D341Med (cell line): ENCODE measurements at regions not wholly inside any gene's neighbourhood (a gene's known extent, or its start where the extent isn't known, plus 50 kb on each side); places are given as distances from the start of the nearest gene placed in this dataset.

Experiments used
- DNase-seq: peaks from one replicate; pipeline ENCODE4 v3.0.0; 2012; ENCODE audit warnings: low spot score

GRCh38 chr5:121199216-121199999 lies 652.3 kb upstream of the FTMT start:
- peak; percentile 13 for DNase-seq

GRCh38 chr5:121218086-121218485 lies 633.6 kb upstream of the FTMT start:
- peak; percentile 68 for DNase-seq

- no peak for DNase-seq
Observed at GRCh38 chr5:121221483-121221882, 630.2 kb upstream of the FTMT start.

- no peak for DNase-seq
Observed at GRCh38 chr5:121226765-121227164, 624.9 kb upstream of the FTMT start.

GRCh38 chr5:121239951-121240350 lies 611.7 kb upstream of the FTMT start:
- DNase-seq, result no peak

- DNase-seq, result no peak
Observed at GRCh38 chr5:121246971-121247370, 604.7 kb upstream of the FTMT start.

GRCh38 chr5:121251954-121252353 lies 599.7 kb upstream of the FTMT start:
- no peak for DNase-seq

- no peak for DNase-seq
Observed at GRCh38 chr5:121257621-121258020, 594.1 kb upstream of the FTMT start.

GRCh38 chr5:121263456-121263855 lies 588.2 kb upstream of the FTMT start:
- no peak for DNase-seq

GRCh38 chr5:121264605-121265004 lies 587.1 kb upstream of the FTMT start:
- DNase-seq, result no peak

GRCh38 chr5:121271546-121271945 lies 580.1 kb upstream of the FTMT start:
- no peak for DNase-seq

GRCh38 chr5:121273833-121274433 lies 577.7 kb upstream of the FTMT start:
- DNase-seq, result no peak

- DNase-seq, result no peak
Observed at GRCh38 chr5:121279801-121280200, 571.9 kb upstream of the FTMT start.

GRCh38 chr5:121285801-121286521 lies 565.7 kb upstream of the FTMT start:
- DNase-seq, result no peak

- DNase-seq, result no peak
Observed at GRCh38 chr5:121288781-121289180, 562.9 kb upstream of the FTMT start.

GRCh38 chr5:121292664-121293063 lies 559.0 kb upstream of the FTMT start:
- no peak for DNase-seq

- no peak for DNase-seq
Observed at GRCh38 chr5:121296356-121296755, 555.3 kb upstream of the FTMT start.

GRCh38 chr5:121299153-121299552 lies 552.5 kb upstream of the FTMT start:
- DNase-seq, result no peak

- DNase-seq, result no peak
Observed at GRCh38 chr5:121304838-121305237, 546.8 kb upstream of the FTMT start.

- no peak for DNase-seq
Observed at GRCh38 chr5:121313886-121314285, 537.8 kb upstream of the FTMT start.

- no peak for DNase-seq
Observed at GRCh38 chr5:121315786-121316185, 535.9 kb upstream of the FTMT start.

GRCh38 chr5:121319292-121319691 lies 532.4 kb upstream of the FTMT start:
- no peak for DNase-seq

- DNase-seq, result no peak
Observed at GRCh38 chr5:121325930-121326329, 525.8 kb upstream of the FTMT start.
